ENCODE measurements at regions not wholly inside any gene's neighbourhood (a gene's known extent, or its start where the extent isn't known, plus 50 kb on each side); places are given as distances from the start of the nearest gene placed in this dataset.

GRCh38 chr2:41602341-41602740 lies 445.5 kb upstream of the PKDCC start:
- TF ChIP-seq, protein P1, sequence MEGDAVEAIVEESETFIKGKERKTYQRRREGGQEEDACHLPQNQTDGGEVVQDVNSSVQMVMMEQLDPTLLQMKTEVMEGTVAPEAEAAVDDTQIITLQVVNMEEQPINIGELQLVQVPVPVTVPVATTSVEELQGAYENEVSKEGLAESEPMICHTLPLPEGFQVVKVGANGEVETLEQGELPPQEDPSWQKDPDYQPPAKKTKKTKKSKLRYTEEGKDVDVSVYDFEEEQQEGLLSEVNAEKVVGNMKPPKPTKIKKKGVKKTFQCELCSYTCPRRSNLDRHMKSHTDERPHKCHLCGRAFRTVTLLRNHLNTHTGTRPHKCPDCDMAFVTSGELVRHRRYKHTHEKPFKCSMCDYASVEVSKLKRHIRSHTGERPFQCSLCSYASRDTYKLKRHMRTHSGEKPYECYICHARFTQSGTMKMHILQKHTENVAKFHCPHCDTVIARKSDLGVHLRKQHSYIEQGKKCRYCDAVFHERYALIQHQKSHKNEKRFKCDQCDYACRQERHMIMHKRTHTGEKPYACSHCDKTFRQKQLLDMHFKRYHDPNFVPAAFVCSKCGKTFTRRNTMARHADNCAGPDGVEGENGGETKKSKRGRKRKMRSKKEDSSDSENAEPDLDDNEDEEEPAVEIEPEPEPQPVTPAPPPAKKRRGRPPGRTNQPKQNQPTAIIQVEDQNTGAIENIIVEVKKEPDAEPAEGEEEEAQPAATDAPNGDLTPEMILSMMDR (IDR thresholded peaks at IDR 0.05) = no peak
- TF ChIP-seq POLR2A (IDR thresholded peaks at IDR 0.05) = no peak

Data from thyroid gland (tissue), 4 donors.